HCT116 (cell line): ENCODE measurements at regions not wholly inside any gene's neighbourhood (a gene's known extent, or its start where the extent isn't known, plus 50 kb on each side); places are given as distances from the start of the nearest gene placed in this dataset.

ENCODE experiments used
- ATAC-seq: fragments of 200-7000 bp; cut with Tn5 transposase; 2 replicates; pipeline ENCODE4 v1.9.1; 2020; ENCODE audit warnings: mild to moderate bottlenecking, moderate library complexity
- BruUV-seq: library from RNA; stranded (reverse); fragments of 400-500 nt; replicated peaks from 2 replicates; lab custom pipeline; 2021; lab: Mats Ljungman, UMichigan
- CTCF ChIA-PET: fragments of 300-600 bp; sonication (Branson Sonifier 250); formaldehyde crosslinking; loops from one replicate; lab custom pipeline; 2021; ENCODE audit warnings: antibody characterized with exemption; lab: Charles Lee
- POLR2A ChIA-PET: fragments of 300-600, 350-600 bp; sonication (Branson Sonifier 250); formaldehyde crosslinking; loops from one replicate; lab custom pipeline; 2021; ENCODE audit warnings: antibody characterized with exemption; lab: Charles Lee
- RAD21 ChIA-PET, 2 experiments: fragments of 300-600 bp; sonication (Branson Sonifier 250); formaldehyde crosslinking; loops; one replicate each; lab custom pipeline; 2023; ENCODE audit warnings: low total read pairs in 2 of 2; ENCODE audit not compliant: uncharacterized antibody in 2 of 2, unreplicated experiment in 2 of 2, low non-redundant PET in 1 of 2; lab: Charles Lee
- DNase-seq: peaks from one replicate; pipeline ENCODE4 v3.0.0-alpha.2; 2010; ENCODE audit warnings: low read depth, low spot score
- H2AFZ ChIP-seq: fragments of 200-600 bp; shearing (Covaris generic), sonication (generic); 2 replicates; pipeline ENCODE4 v1.6.1; 2017; ENCODE audit warnings: low read depth, mixed run types, mixed read lengths, antibody characterized with exemption, low read length; ENCODE audit not compliant: poor library complexity, severe bottlenecking
- H3K27ac ChIP-seq: 2 replicates; pipeline ENCODE4 v1.5.1; 2012; ENCODE audit warnings: low read depth, low read length
- H3K27me3 ChIP-seq: fragments of 200-600 bp; sonication (generic); 2 replicates; pipeline ENCODE4 v1.6.1; 2016; ENCODE audit warnings: mixed run types, low read length, mixed read lengths; ENCODE audit not compliant: insufficient read depth
- H3K36me3 ChIP-seq, 2 experiments: fragments of 200-500 bp in 1 of 2; fragments of 200-600 bp in 1 of 2; sonication (Bioruptor generic) in 1 of 2; sonication (generic) in 1 of 2; 2 replicates each; pipeline versions ENCODE4 v1.5.1 to v1.6.1; 2014 to 2016; ENCODE audit warnings: low read length in 2 of 2, inconsistent platforms in 1 of 2, mixed read lengths in 1 of 2, mixed run types in 1 of 2; ENCODE audit not compliant: insufficient read depth in 2 of 2, control insufficient read depth in 1 of 2
- H3K4me1 ChIP-seq, 2 experiments: fragments of 200-600 bp in 1 of 2; sonication (generic) in 1 of 2; 2 replicates each; pipeline versions ENCODE4 v1.5.1 to v1.6.1; 2012 to 2017; ENCODE audit warnings: low read length in 2 of 2, inconsistent platforms in 1 of 2, mild to moderate bottlenecking in 1 of 2, mixed read lengths in 1 of 2, mixed run types in 1 of 2, moderate library complexity in 1 of 2; ENCODE audit not compliant: insufficient read depth in 2 of 2, control insufficient read depth in 1 of 2
- H3K4me2 ChIP-seq: fragments of 200-600 bp; sonication (generic); 2 replicates; pipeline ENCODE4 v1.6.1; 2017; ENCODE audit warnings: mixed run types, low read length, mixed read lengths
- H3K4me3 ChIP-seq, 2 experiments: fragments of 200-600 bp in 1 of 2; sonication (generic) in 1 of 2; replicated peaks in 1 of 2; 2 replicates each; pipeline ENCODE4 v1.5.1; 2011 to 2016; ENCODE audit warnings: low read length in 2 of 2, control low read depth in 1 of 2, low read depth in 1 of 2, mild to moderate bottlenecking in 1 of 2, mixed read lengths in 1 of 2, mixed run types in 1 of 2
- H3K79me2 ChIP-seq: fragments of 200-600 bp; sonication (generic); 2 replicates; pipeline ENCODE4 v1.6.1; 2017; ENCODE audit warnings: mild to moderate bottlenecking, mixed run types, low read length, moderate library complexity, mixed read lengths; ENCODE audit not compliant: insufficient read depth
- H3K9ac ChIP-seq: fragments of 200-600 bp; sonication (generic); 2 replicates; pipeline ENCODE4 v1.6.1; 2016; ENCODE audit warnings: low read length, mixed read lengths
- H3K9me2 ChIP-seq: fragments of 200-600 bp; sonication (generic), shearing (Covaris generic); 2 replicates; pipeline ENCODE4 v1.6.1; 2017; ENCODE audit warnings: mixed run types, mild to moderate bottlenecking, moderate library complexity; ENCODE audit not compliant: insufficient read depth
- H3K9me3 ChIP-seq, 2 experiments: fragments of 200-500 bp in 1 of 2; fragments of 200-600 bp in 1 of 2; sonication (Bioruptor generic) in 1 of 2; sonication (generic) in 1 of 2; 2 replicates each; pipeline ENCODE4 v1.6.1; 2014 to 2017; ENCODE audit warnings: low read length in 2 of 2, mixed read lengths in 2 of 2, inconsistent platforms in 1 of 2, low read depth in 1 of 2, mild to moderate bottlenecking in 1 of 2, mixed run types in 1 of 2, moderate library complexity in 1 of 2; ENCODE audit not compliant: control insufficient read depth in 1 of 2, insufficient read depth in 1 of 2
- H4K20me1 ChIP-seq: fragments of 200-600 bp; sonication (generic), shearing (Covaris generic); 2 replicates; pipeline ENCODE4 v1.6.1; 2017; ENCODE audit warnings: mixed run types, mild to moderate bottlenecking, moderate library complexity; ENCODE audit not compliant: insufficient read depth
- ATF3 ChIP-seq: IDR thresholded peaks from 2 replicates; pipeline ENCODE4 v1.6.1; 2012
- CBX3 ChIP-seq: IDR thresholded peaks from 2 replicates; pipeline ENCODE4 v1.6.1; 2012; ENCODE audit warnings: low read depth
- CTCF ChIP-seq, 3 experiments: fragments of 200-600 bp in 1 of 3; sonication (generic) in 1 of 3; IDR thresholded peaks in 2 of 3; conservative IDR thresholded peaks in 1 of 3; 2 replicates each; pipeline ENCODE4 v1.5.1; 2012 to 2017; ENCODE audit warnings: low read depth in 2 of 3, low read length in 2 of 3, antibody characterized with exemption in 1 of 3, borderline replicate concordance in 1 of 3, control low read depth in 1 of 3, mild to moderate bottlenecking in 1 of 3, mixed read lengths in 1 of 3, mixed run types in 1 of 3, moderate library complexity in 1 of 3; ENCODE audit not compliant: insufficient read depth in 1 of 3
- EGR1 ChIP-seq: IDR thresholded peaks from 2 replicates; pipeline ENCODE4 v1.6.1; 2012; ENCODE audit warnings: low read depth
- ELF1 ChIP-seq: IDR thresholded peaks from 2 replicates; pipeline ENCODE4 v1.6.1; 2012; ENCODE audit warnings: low read depth, borderline replicate concordance
- EZH2 ChIP-seq: fragments of 200-600 bp; sonication (generic); IDR thresholded peaks from 2 replicates; pipeline ENCODE4 v1.6.1; 2017; ENCODE audit warnings: antibody characterized with exemption, mixed run types
- EZH2phosphoT487 ChIP-seq: fragments of 200-600 bp; IDR thresholded peaks from 2 replicates; pipeline ENCODE4 v1.6.1; 2018; ENCODE audit warnings: antibody characterized with exemption, borderline replicate concordance
- FOSL1 ChIP-seq: IDR thresholded peaks from 2 replicates; pipeline ENCODE4 v1.6.1; 2012; ENCODE audit warnings: low read depth
- JUND ChIP-seq: IDR thresholded peaks from 2 replicates; pipeline ENCODE4 v1.6.1; 2012
- POLR2A ChIP-seq: IDR thresholded peaks from 2 replicates; pipeline ENCODE4 v1.7.0; 2011; ENCODE audit warnings: borderline replicate concordance; ENCODE audit not compliant: insufficient read depth, insufficient read length; ENCODE audit errors: extremely low read depth
- POLR2AphosphoS5 ChIP-seq: IDR thresholded peaks from 2 replicates; pipeline ENCODE4 v1.6.1; 2011; ENCODE audit warnings: mild to moderate bottlenecking, low read depth, low read length, moderate library complexity
- RAD21 ChIP-seq: IDR thresholded peaks from 2 replicates; pipeline ENCODE4 v1.6.1; 2012; ENCODE audit warnings: low read depth, mild to moderate bottlenecking
- REST ChIP-seq: IDR thresholded peaks from 2 replicates; pipeline ENCODE4 v1.6.1; 2012; ENCODE audit warnings: low read depth
- SP1 ChIP-seq: IDR thresholded peaks from 2 replicates; pipeline ENCODE4 v1.6.1; 2012; ENCODE audit warnings: low read depth
- SRF ChIP-seq: IDR thresholded peaks from 2 replicates; pipeline ENCODE4 v1.6.1; 2012; ENCODE audit warnings: low read depth
- TCF7L2 ChIP-seq: IDR thresholded peaks from 2 replicates; pipeline ENCODE4 v1.7.0; 2011; ENCODE audit warnings: borderline replicate concordance, inconsistent platforms; ENCODE audit not compliant: insufficient read depth, insufficient read length; ENCODE audit errors: extremely low read depth
- YY1 ChIP-seq: IDR thresholded peaks from 2 replicates; pipeline ENCODE4 v1.6.1; 2011; ENCODE audit warnings: low read length, low read depth, moderate library complexity, mild to moderate bottlenecking; ENCODE audit not compliant: insufficient replicate concordance; ENCODE audit errors: extremely low read depth
- ZBTB33 ChIP-seq: IDR thresholded peaks from 2 replicates; pipeline ENCODE4 v1.6.1; 2011; ENCODE audit warnings: mild to moderate bottlenecking, low read length, moderate library complexity; ENCODE audit not compliant: insufficient replicate concordance; ENCODE audit errors: extremely low read depth
- ZFX ChIP-seq: fragments of 450-650 bp; IDR thresholded peaks from 2 replicates; pipeline ENCODE4 v1.6.1; 2017
- ZNF274 ChIP-seq: fragments of 200-500 bp; sonication (Bioruptor generic); IDR thresholded peaks from 2 replicates; pipeline ENCODE4 v1.6.1; 2014; ENCODE audit warnings: mild to moderate bottlenecking, low read depth, low read length, inconsistent platforms
- intact Hi-C: fragments of 100-400 bp; cut with micrococcal nuclease; formaldehyde crosslinking; loops from 2 replicates; pipeline ENCODE4 v1.10.0; 2022

GRCh38 chr2:163028807-163029206 is 190.2 kb upstream of the KCNH7 start:
- ATAC-seq (no peak), DNase-seq (no peak)
- Histone ChIP-seq H3K4me2 (no peak overlapping the region), H3K79me2 (no peaks in the 10 kb centered on the region), H3K27me3 (0 out of 2 replicates have a peak, but pooled peaks cover 3% of the 10 kb centered on the region), H2AFZ (no peak overlapping the region), H3K4me3 (no peak overlapping the region), H3K4me1 (no peaks in the 10 kb centered on the region), H3K9me2 (no peaks in the 10 kb centered on the region), H3K27ac (no peak overlapping the region), H3K9me3 (no peaks in the 10 kb centered on the region), H3K36me3 (no peaks in the 10 kb centered on the region), H4K20me1 (no peaks in the 10 kb centered on the region), H3K9ac (no peak overlapping the region)
- intact Hi-C loops: no loop called here
- TF ChIP-seq ZFX: no peak
- no peak for TF ChIP-seq EZH2phosphoT487
- no peak for TF ChIP-seq CTCF (IDR thresholded peaks at IDR 0.05 in 2 of 3, conservative IDR thresholded peaks at IDR 0.05 in 1 of 3; ENCODE audit: borderline replicate concordance in 1 of 3, insufficient read depth in 1 of 3, low read depth in 2 of 3, low read length in 2 of 3)
- no peak for TF ChIP-seq EZH2
- no peak for TF ChIP-seq CBX3
- no peak for TF ChIP-seq RAD21
- TF ChIP-seq TCF7L2: no peak
- no peak for TF ChIP-seq YY1
- no peak for TF ChIP-seq EGR1
- TF ChIP-seq SP1: no peak
- no peak for TF ChIP-seq REST
- TF ChIP-seq JUND: no peak
- no peak for TF ChIP-seq POLR2A
- TF ChIP-seq FOSL1: no peak
- TF ChIP-seq SRF: no peak
- no peak for TF ChIP-seq ZNF274
- no peak for TF ChIP-seq ATF3
- TF ChIP-seq POLR2AphosphoS5: no peak
- no peak for TF ChIP-seq ELF1
- no peak for TF ChIP-seq ZBTB33
- BruUV-seq: no TSS peak
- RAD21 ChIA-PET: no interaction called here
- POLR2A ChIA-PET: no interaction called here
- CTCF ChIA-PET: no interaction called here
